ENCODE measurements at regions not wholly inside any gene's neighbourhood (a gene's known extent, or its start where the extent isn't known, plus 50 kb on each side); places are given as distances from the start of the nearest gene placed in this dataset.
A peak's percentile ranks its signal among the peaks of the same experiment; 100 is the strongest.

- no peak overlapping the region for H3K27ac Mint-ChIP-seq
Observed at GRCh38 chr6:156699935-156700334, 77.2 kb upstream of the ARID1B start.

GRCh38 chr6:156699017-156699421 lies 78.2 kb upstream of the ARID1B start:
- ATAC-seq (replicated peaks): peak; percentile 72

More at GRCh38 chr6:156699935-156700334, 77.2 kb upstream of the ARID1B start:
- Mint-ChIP-seq H3K9me3 (peaks cover 0 to 3% of the 10 kb centered on the region in 2 donors), H3K4me1 (peaks cover 48 to 77% of the 10 kb centered on the region in 2 donors), H3K36me3 (peaks cover 0 to 3% of the 10 kb centered on the region in 2 donors), H3K27me3 (no peaks in the 10 kb centered on the region), H3K4me3 (no peak overlapping the region)
- ATAC-seq (replicated peaks) (no peak), DNase-seq (no peak)

GRCh38 chr6:156698239-156699016 lies 78.8 kb upstream of the ARID1B start:
- H3K27ac Mint-ChIP-seq: peak overlapping the region; percentile 92
- peaks cover 50 to 83% of the 10 kb centered on the region in 2 donors for H3K4me1 Mint-ChIP-seq
- H3K27me3 Mint-ChIP-seq: no peaks in the 10 kb centered on the region
- DNase-seq (peak; percentile 70), ATAC-seq (replicated peaks) (peak; percentile 83 to 89)
- peaks cover 2 to 9% of the 10 kb centered on the region in 2 donors for H3K9me3 Mint-ChIP-seq
- peaks cover 0 to 7% of the 10 kb centered on the region in 2 donors for H3K36me3 Mint-ChIP-seq
- peak overlapping the region; percentile 71 to 78 for H3K4me3 Mint-ChIP-seq

More at GRCh38 chr6:156699017-156699421, 78.2 kb upstream of the ARID1B start:
- Mint-ChIP-seq H3K27ac (peak overlapping the region; percentile 92), H3K36me3 (peaks cover 0 to 7% of the 10 kb centered on the region in 2 donors), H3K4me3 (peak overlapping the region; percentile 71 to 78), H3K9me3 (peaks cover 2 to 9% of the 10 kb centered on the region in 2 donors), H3K4me1 (peaks cover 51 to 86% of the 10 kb centered on the region in 2 donors), H3K27me3 (no peaks in the 10 kb centered on the region)
- DNase-seq: peak; percentile 65

GRCh38 chr6:156697225-156697830 lies 79.8 kb upstream of the ARID1B start:
- H3K27ac Mint-ChIP-seq: peak overlapping the region; percentile 92
- peaks cover 2 to 9% of the 10 kb centered on the region in 2 donors for H3K9me3 Mint-ChIP-seq
- peak overlapping the region; percentile 37 to 71 for H3K4me3 Mint-ChIP-seq
- ATAC-seq (replicated peaks) (peak; percentile 41 to 49), DNase-seq (peak; percentile 53)
- no peaks in the 10 kb centered on the region for H3K27me3 Mint-ChIP-seq
- peaks cover 0 to 7% of the 10 kb centered on the region in 2 donors for H3K36me3 Mint-ChIP-seq
- peaks cover 49 to 78% of the 10 kb centered on the region in 2 donors for H3K4me1 Mint-ChIP-seq

DNA sequence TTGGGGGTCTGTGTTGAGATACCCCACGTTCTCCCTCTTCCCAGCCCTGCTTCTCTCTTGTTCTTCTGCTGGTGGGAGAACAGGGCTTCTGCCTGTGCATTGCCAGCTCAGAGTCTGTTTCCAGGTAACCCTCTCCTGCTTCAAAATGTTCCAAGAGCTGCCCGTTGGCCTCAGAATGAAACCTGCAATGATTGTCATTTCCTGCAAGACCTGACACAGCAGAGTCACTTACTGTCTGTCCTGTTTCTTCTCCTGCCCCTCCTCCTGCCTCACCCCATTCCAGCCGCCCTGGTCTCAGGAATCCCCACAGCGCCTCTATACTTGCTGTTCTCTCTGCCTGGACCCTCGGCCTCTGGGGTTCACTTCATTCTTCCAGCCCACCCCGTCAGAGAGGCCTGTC lies 81.4 kb upstream of the ARID1B start:
- peaks cover 49 to 78% of the 10 kb centered on the region in 2 donors for H3K4me1 Mint-ChIP-seq
- H3K9me3 Mint-ChIP-seq: peaks cover 5 to 9% of the 10 kb centered on the region in 2 donors
- peaks cover 2 to 7% of the 10 kb centered on the region in 2 donors for H3K36me3 Mint-ChIP-seq
- H3K4me3 Mint-ChIP-seq: peak overlapping the region; percentile 21 to 54
- H3K27ac Mint-ChIP-seq: peak overlapping the region; percentile 56
- no peaks in the 10 kb centered on the region for H3K27me3 Mint-ChIP-seq
- DNase-seq (no peak), ATAC-seq (replicated peaks) (no peak)

- ATAC-seq (replicated peaks) (no peak), DNase-seq (no peak)
- Mint-ChIP-seq H3K27ac (no peak overlapping the region), H3K36me3 (peaks cover 2 to 7% of the 10 kb centered on the region in 2 donors), H3K27me3 (no peaks in the 10 kb centered on the region), H3K4me1 (peaks cover 58 to 86% of the 10 kb centered on the region in 2 donors), H3K4me3 (no peak overlapping the region), H3K9me3 (peaks cover 5 to 9% of the 10 kb centered on the region in 2 donors)
Observed at GRCh38 chr6:156694679-156695078, 82.5 kb upstream of the ARID1B start.

- no peaks in the 10 kb centered on the region for H3K27me3 Mint-ChIP-seq
- H3K9me3 Mint-ChIP-seq: peaks cover 5 to 9% of the 10 kb centered on the region in 2 donors
- peaks cover 55 to 79% of the 10 kb centered on the region in 2 donors for H3K4me1 Mint-ChIP-seq
- DNase-seq (no peak), ATAC-seq (replicated peaks) (peak; percentile 77 to 78)
- peaks cover 2 to 7% of the 10 kb centered on the region in 2 donors for H3K36me3 Mint-ChIP-seq
- H3K4me3 Mint-ChIP-seq: peak overlapping the region; percentile 32 to 49
- peak overlapping the region; percentile 97 for H3K27ac Mint-ChIP-seq
Observed at GRCh38 chr6:156691018-156691417, 86.2 kb upstream of the ARID1B start.

DNA sequence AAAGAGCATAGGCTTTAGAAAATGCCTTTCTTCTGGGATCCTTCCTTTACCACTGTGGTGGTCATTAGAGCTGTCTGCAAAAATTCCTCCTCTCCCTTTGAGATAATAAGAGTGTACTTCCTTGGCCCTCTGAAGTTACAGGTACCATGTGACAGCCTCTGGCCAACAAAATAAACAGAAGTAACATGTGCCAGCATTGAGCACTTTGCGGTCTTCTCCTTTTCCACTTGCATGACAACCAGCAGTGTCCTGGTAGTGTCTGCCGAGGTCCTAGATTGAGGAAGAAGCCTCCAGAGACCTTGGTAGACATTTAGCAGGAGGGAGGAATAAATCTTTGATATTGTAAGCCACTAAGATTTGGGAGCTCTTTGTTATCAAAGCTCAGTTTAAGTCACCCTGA lies 87.5 kb upstream of the ARID1B start:
- no peak overlapping the region for H3K4me3 Mint-ChIP-seq
- H3K27me3 Mint-ChIP-seq: no peaks in the 10 kb centered on the region
- H3K4me1 Mint-ChIP-seq: peaks cover 51 to 69% of the 10 kb centered on the region in 2 donors
- peaks cover 2% of the 10 kb centered on the region in 2 donors for H3K36me3 Mint-ChIP-seq
- H3K9me3 Mint-ChIP-seq: peaks cover 2 to 4% of the 10 kb centered on the region in 2 donors
- peak overlapping the region; percentile 97 for H3K27ac Mint-ChIP-seq
- ATAC-seq (replicated peaks) (no peak), DNase-seq (no peak)

DNA sequence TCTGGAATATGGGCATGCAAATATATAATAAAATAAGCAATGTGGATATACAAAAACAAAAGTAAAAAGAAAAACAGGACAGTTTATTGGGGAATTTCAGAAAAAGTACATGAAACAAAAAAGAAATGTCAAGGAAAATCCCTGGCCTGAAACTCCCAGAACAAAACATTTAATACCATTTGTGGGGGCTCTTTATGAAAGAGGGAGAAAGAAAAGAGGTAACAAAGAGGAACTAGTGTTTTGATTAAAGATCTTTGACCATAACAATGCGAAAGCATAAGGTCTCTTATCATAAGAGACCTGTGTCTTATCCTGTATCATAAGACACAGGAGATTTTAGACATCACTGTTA lies 88.6 kb upstream of the ARID1B start:
- peaks cover 48 to 61% of the 10 kb centered on the region in 2 donors for H3K4me1 Mint-ChIP-seq
- peaks cover 0 to 2% of the 10 kb centered on the region in 2 donors for H3K9me3 Mint-ChIP-seq
- peak overlapping the region in 1 of 2 donors; percentile 80 for H3K4me3 Mint-ChIP-seq
- no peak for DNase-seq
- peaks cover 0 to 2% of the 10 kb centered on the region in 2 donors for H3K36me3 Mint-ChIP-seq
- ATAC-seq (replicated peaks): no peak
- H3K27me3 Mint-ChIP-seq: no peaks in the 10 kb centered on the region
- H3K27ac Mint-ChIP-seq: peak overlapping the region; percentile 78

- H3K4me3 Mint-ChIP-seq: peak overlapping the region; percentile 80 to 81
- no peak for DNase-seq
- peaks cover 48 to 61% of the 10 kb centered on the region in 2 donors for H3K4me1 Mint-ChIP-seq
- ATAC-seq (replicated peaks): peak; percentile 5 to 12
- no peaks in the 10 kb centered on the region for H3K27me3 Mint-ChIP-seq
- H3K27ac Mint-ChIP-seq: peak overlapping the region; percentile 78
- H3K9me3 Mint-ChIP-seq: peaks cover 0 to 2% of the 10 kb centered on the region in 2 donors
- H3K36me3 Mint-ChIP-seq: peaks cover 0 to 2% of the 10 kb centered on the region in 2 donors
Observed at GRCh38 chr6:156687789-156688619, 89.2 kb upstream of the ARID1B start.

DNA sequence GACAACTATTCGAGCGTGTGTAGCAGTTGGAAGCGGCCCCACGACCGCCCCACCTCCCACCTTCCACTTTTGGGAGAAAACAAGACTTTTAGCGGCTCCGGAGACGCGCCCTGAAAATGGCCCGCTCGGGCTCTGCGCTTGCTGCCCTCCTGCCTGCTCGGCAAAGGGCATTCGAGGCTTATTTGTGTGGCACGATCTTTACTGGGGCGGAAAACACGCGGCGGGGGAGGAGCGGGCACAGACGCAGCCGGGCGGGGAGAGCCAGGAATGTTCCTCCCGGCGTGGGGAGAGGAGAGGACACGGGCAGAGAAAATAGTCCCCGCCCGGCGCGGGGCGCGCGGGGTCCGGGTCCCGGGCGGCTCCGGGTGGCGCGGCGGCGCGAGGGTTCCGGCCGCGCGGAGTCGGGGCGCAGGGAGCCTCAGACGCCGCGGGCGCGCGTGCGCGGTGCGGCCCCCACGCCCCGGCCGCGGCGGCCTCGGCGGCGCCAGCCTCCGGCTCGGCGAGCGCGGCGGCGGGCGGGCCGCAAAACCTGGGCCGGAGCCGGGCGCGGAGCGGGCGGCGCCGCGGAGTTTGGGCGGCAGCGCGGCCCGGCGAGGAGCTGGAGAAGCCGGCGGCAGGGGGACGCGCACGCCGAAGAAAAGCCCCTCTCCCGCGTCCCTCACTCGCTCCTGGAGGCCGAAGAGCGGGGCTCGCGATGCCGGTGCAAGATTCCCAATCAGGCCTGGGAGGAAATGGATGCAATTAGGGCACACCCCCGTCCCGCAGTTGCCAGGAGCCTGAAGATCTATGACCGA lies 90.0 kb upstream of the ARID1B start:
- Mint-ChIP-seq H3K27me3 (no peaks in the 10 kb centered on the region), H3K9me3 (peaks cover 0 to 2% of the 10 kb centered on the region in 2 donors), H3K36me3 (peaks cover 0 to 2% of the 10 kb centered on the region in 2 donors), H3K27ac (peak overlapping the region; percentile 98), H3K4me3 (peak overlapping the region; percentile 90 to 92), H3K4me1 (peaks cover 47 to 56% of the 10 kb centered on the region in 2 donors)
- ATAC-seq (replicated peaks): peak; percentile 76 to 82
- peak; percentile 83 for DNase-seq

DNA sequence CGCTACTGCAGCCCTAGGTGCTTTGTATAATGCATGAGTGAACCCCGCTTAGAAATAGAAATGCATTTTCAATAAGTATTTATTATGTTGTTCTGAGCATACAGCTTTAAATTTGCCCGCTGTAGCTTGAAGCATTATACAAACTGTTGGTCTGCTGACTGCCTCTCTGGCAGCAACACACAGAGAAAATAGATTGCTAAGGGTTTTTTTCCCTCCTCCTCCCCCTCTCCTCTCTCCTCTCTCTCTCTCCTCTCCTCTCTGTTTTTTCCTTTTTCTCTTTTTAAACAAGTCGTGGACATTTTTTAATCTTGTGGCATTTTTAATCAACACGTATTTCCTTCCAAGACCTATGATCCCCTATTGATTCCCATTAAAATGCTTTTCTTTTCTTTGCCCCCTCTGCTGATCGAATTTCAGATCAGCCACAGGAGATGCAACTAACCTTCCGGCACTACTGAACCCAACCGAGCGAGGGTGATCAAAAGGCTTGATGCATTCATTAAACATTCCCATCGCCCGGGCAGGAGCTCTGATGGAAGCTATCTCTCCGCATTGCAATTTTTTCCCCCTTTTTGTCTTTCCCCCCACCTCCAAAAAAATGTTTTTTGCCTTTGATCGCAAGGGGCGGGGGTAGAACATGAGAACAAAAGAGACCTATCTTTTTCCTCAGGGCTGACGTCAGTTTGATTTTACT lies 90.7 kb upstream of the ARID1B start:
- DNase-seq: no peak
- Mint-ChIP-seq H3K27ac (peak overlapping the region; percentile 98), H3K27me3 (no peaks in the 10 kb centered on the region), H3K36me3 (no peaks in the 10 kb centered on the region), H3K4me3 (peak overlapping the region; percentile 90 to 92), H3K9me3 (no peaks in the 10 kb centered on the region), H3K4me1 (peaks cover 42 to 48% of the 10 kb centered on the region in 2 donors)
- peak; percentile 22 for ATAC-seq (replicated peaks)

GRCh38 chr6:156685823-156686222 lies 91.4 kb upstream of the ARID1B start:
- ATAC-seq (replicated peaks) (no peak), DNase-seq (no peak)
- Mint-ChIP-seq H3K27ac (peak overlapping the region; percentile 98), H3K27me3 (no peaks in the 10 kb centered on the region), H3K4me1 (peaks cover 37 to 42% of the 10 kb centered on the region in 2 donors), H3K4me3 (peak overlapping the region; percentile 90 to 92), H3K9me3 (no peaks in the 10 kb centered on the region), H3K36me3 (no peaks in the 10 kb centered on the region)
